ENCODE measurements at regions not wholly inside any gene's neighbourhood (a gene's known extent, or its start where the extent isn't known, plus 50 kb on each side); places are given as distances from the start of the nearest gene placed in this dataset.

DNA sequence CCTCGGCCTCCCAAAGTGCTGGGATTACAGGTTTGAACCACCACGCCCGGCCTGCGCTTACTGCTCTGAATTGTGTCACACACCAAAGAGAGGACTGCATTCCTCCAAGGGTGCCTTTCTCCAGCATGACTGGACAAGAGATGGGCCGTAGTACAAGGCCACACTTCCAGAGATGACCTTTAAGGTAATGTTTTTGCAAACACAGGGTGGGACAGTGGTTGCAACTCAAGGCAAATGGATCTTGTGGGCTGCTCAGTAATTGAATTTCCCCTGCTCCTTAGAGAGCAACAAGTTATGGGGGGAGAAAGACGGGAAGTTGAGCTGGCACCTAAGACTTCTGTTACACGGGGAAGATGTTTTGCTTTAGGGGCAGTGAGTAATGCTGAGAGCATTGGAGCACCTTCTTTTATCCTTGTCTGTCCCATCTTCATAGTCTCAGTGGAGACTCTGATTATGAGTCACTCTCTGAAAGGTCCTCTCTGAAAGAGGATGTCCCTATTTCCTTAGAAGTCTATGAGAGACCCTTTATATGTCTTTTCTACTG is 66.3 kb downstream of the C11orf91 start:
- Histone ChIP-seq H3K79me2 (ENCODE audit: control insufficient read depth, insufficient read depth, low read length) (no peaks in the 10 kb centered on the region), H3K4me2 (ENCODE audit: insufficient read depth, low read length) (no peak overlapping the region), H3K4me1 (replicated peaks in 1 of 2; ENCODE audit: control insufficient read depth in 2 of 2, insufficient read depth in 2 of 2, low read length in 2 of 2) (no peaks in the 10 kb centered on the region), H2AFZ (ENCODE audit: low read depth, low read length) (no peak overlapping the region), H3K9ac (ENCODE audit: insufficient read depth in 1 of 2, low read depth in 2 of 2, low read length in 2 of 2) (no peak overlapping the region), H3K27ac (ENCODE audit: extremely low read depth, low read depth, low read length) (no peak overlapping the region), H3K9me1 (ENCODE audit: control insufficient read depth, insufficient read depth, low read length) (no peaks in the 10 kb centered on the region), H3K4me3 (no peak overlapping the region), H3K9me3 (replicated peaks; ENCODE audit: control insufficient read depth, insufficient read depth, low read depth, low read length) (no peaks in the 10 kb centered on the region), H4K20me1 (replicated peaks; ENCODE audit: control insufficient read depth, insufficient read depth, low read length) (no peaks in the 10 kb centered on the region), H3K36me3 (ENCODE audit: control insufficient read depth, insufficient read depth, low read length) (no peaks in the 10 kb centered on the region), H3K27me3 (ENCODE audit: control insufficient read depth in 2 of 2, insufficient read depth in 2 of 2, low read length in 2 of 2) (peaks cover 4 to 15% of the 10 kb centered on the region in 2 experiments; a peak in 3 of 5 replicates)
- no peak for FAIRE-seq
- in situ Hi-C loops (cut with MboI) (no loop called here), intact Hi-C loops (cut with micrococcal nuclease) (no loop called here)
- ATAC-seq: no peak
- no peak for DNase-seq (ENCODE audit: extremely low read depth in 1 of 4, low spot score in 3 of 4)
- TF ChIP-seq ZNF589 (CRISPR knock-in tag; IDR thresholded peaks at IDR 0.05; ENCODE audit: low read depth) (no peak), KLF10 (CRISPR knock-in tag; IDR thresholded peaks at IDR 0.05) (no peak), KDM2B (CRISPR knock-in tag; IDR thresholded peaks at IDR 0.05) (no peak), CBX2 (IDR thresholded peaks at IDR 0.05; ENCODE audit: insufficient read depth, low read length, poor library complexity, severe bottlenecking) (no peak), HMGN3 (IDR thresholded peaks at IDR 0.05; ENCODE audit: borderline replicate concordance, extremely low read depth, insufficient read length, low read depth, low read length) (no peak), SMARCA4 (IDR thresholded peaks at IDR 0.05) (no peak), ZNF398 (CRISPR knock-in tag; IDR thresholded peaks at IDR 0.05) (no peak), MAFK (IDR thresholded peaks at IDR 0.05; ENCODE audit: low read length) (no peak), THAP12 (CRISPR knock-in tag; IDR thresholded peaks at IDR 0.05) (no peak), ZNF444 (CRISPR knock-in tag; IDR thresholded peaks at IDR 0.05) (no peak)
- TF ChIP-seq, protein P1, sequence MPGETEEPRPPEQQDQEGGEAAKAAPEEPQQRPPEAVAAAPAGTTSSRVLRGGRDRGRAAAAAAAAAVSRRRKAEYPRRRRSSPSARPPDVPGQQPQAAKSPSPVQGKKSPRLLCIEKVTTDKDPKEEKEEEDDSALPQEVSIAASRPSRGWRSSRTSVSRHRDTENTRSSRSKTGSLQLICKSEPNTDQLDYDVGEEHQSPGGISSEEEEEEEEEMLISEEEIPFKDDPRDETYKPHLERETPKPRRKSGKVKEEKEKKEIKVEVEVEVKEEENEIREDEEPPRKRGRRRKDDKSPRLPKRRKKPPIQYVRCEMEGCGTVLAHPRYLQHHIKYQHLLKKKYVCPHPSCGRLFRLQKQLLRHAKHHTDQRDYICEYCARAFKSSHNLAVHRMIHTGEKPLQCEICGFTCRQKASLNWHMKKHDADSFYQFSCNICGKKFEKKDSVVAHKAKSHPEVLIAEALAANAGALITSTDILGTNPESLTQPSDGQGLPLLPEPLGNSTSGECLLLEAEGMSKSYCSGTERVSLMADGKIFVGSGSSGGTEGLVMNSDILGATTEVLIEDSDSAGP (CRISPR knock-in tag; IDR thresholded peaks at IDR 0.05): no peak
- ChIA-PET POLR2A (interaction anchor here (0.7 kb wide), 1 partner anchor 336 kb away, joined by 3 read pairs; no protein-coding TSS in a partner anchor), CTCF (ENCODE audit: low intra/inter-chr PET ratio) (no interaction called here)
- 0% methylated on average over 7 of the region's 7 CpGs for WGBS (ENCODE audit: insufficient coverage, low coverage, missing lambda C conversion rate)
- no TSS peak for BruUV-seq (replicated peaks)

Measured in K562 (cell line).